WTC11 (cell line): ENCODE measurements at regions not wholly inside any gene's neighbourhood (a gene's known extent, or its start where the extent isn't known, plus 50 kb on each side); places are given as distances from the start of the nearest gene placed in this dataset.

Source experiments
- ATAC-seq: fragments of 200-7000 bp; cut with Tn5 transposase; 2 replicates; pipeline ENCODE4 v1.10.0; 2021; ENCODE audit warnings: mild to moderate bottlenecking, moderate library complexity
- CTCF ChIA-PET: fragments of 300-600 bp; sonication (Branson Sonifier 250); formaldehyde crosslinking; loops from one replicate; lab custom pipeline; 2021; ENCODE audit warnings: antibody characterized with exemption; lab: Charles Lee
- POLR2A ChIA-PET: fragments of 350-600 bp; sonication (Branson Sonifier 250); formaldehyde crosslinking; loops from one replicate; lab custom pipeline; 2021; ENCODE audit warnings: antibody characterized with exemption; lab: Charles Lee
- DNase-seq: peaks from one replicate; pipeline ENCODE4 v3.0.0; 2021; ENCODE audit warnings: low spot score
- H3K27ac Mint-ChIP-seq: 2 replicates; pipeline ENCODE4 v1.8.0; 2021; ENCODE audit warnings: mixed read lengths
- H3K27me3 Mint-ChIP-seq: 2 replicates; pipeline ENCODE4 v1.8.0; 2021; ENCODE audit warnings: low read depth, mild to moderate bottlenecking, moderate library complexity, mixed read lengths
- H3K36me3 Mint-ChIP-seq: 2 replicates; pipeline ENCODE4 v1.8.0; 2021; ENCODE audit warnings: mixed read lengths
- H3K4me1 Mint-ChIP-seq: 2 replicates; pipeline ENCODE4 v1.8.0; 2022; ENCODE audit warnings: mixed read lengths
- H3K4me3 Mint-ChIP-seq: 2 replicates; pipeline ENCODE4 v1.8.0; 2021; ENCODE audit warnings: mild to moderate bottlenecking, moderate library complexity, mixed read lengths
- H3K9me3 Mint-ChIP-seq: 2 replicates; pipeline ENCODE4 v1.8.0; 2021; ENCODE audit warnings: mixed read lengths
- ATF1 ChIP-seq: sonication (generic); formaldehyde crosslinking; IDR thresholded peaks from 2 replicates; pipeline ENCODE4 v1.8.1; 2023; ENCODE audit warnings: mild to moderate bottlenecking, moderate library complexity, missing genetic modification reagents
- ATF2 ChIP-seq: sonication (generic); formaldehyde crosslinking; IDR thresholded peaks from 2 replicates; pipeline ENCODE4 v1.8.1; 2022; ENCODE audit warnings: low read depth, missing genetic modification reagents, borderline replicate concordance
- CREB1 ChIP-seq: sonication (generic); formaldehyde crosslinking; IDR thresholded peaks from 2 replicates; pipeline ENCODE4 v1.8.0; 2023; ENCODE audit warnings: mild to moderate bottlenecking, missing genetic modification reagents
- HMGA2 ChIP-seq: fragments of 250-450 bp; sonication (Bioruptor Pico); IDR thresholded peaks from 2 replicates; pipeline ENCODE4 v1.4.0; 2021; ENCODE audit warnings: mild to moderate bottlenecking, moderate library complexity
- MLX ChIP-seq: sonication (generic); formaldehyde crosslinking; IDR thresholded peaks from 2 replicates; pipeline ENCODE4 v1.8.1; 2023; ENCODE audit warnings: mild to moderate bottlenecking, missing genetic modification reagents, moderate library complexity
- NR1H2 ChIP-seq: sonication (generic); formaldehyde crosslinking; IDR thresholded peaks from 2 replicates; pipeline ENCODE4 v1.9.0; 2021; ENCODE audit warnings: mild to moderate bottlenecking, moderate library complexity, missing genetic modification reagents
- NR2C2 ChIP-seq: sonication (generic); formaldehyde crosslinking; IDR thresholded peaks from 2 replicates; pipeline ENCODE4 v1.8.0; 2022; ENCODE audit warnings: mild to moderate bottlenecking, missing genetic modification reagents
- OVOL2 ChIP-seq: fragments of 250-450 bp; sonication (Bioruptor Pico); IDR thresholded peaks from 2 replicates; pipeline ENCODE4 v1.9.0; 2021; ENCODE audit warnings: mild to moderate bottlenecking, borderline replicate concordance
- PRRX2 ChIP-seq: fragments of 250-450 bp; sonication (Bioruptor Pico); IDR thresholded peaks from 2 replicates; pipeline ENCODE4 v1.8.0; 2021; ENCODE audit warnings: mild to moderate bottlenecking
- RORB ChIP-seq: fragments of 250-450 bp; sonication (Bioruptor Pico); IDR thresholded peaks from 2 replicates; pipeline ENCODE4 v1.9.0; 2021; ENCODE audit warnings: mild to moderate bottlenecking
- SMAD4 ChIP-seq: sonication (generic); formaldehyde crosslinking; IDR thresholded peaks from 2 replicates; pipeline ENCODE4 v1.8.0; 2022; ENCODE audit warnings: mild to moderate bottlenecking, missing genetic modification reagents
- SP1 ChIP-seq: sonication (generic); formaldehyde crosslinking; conservative IDR thresholded peaks from 2 replicates; pipeline ENCODE4 v1.8.1; 2022; ENCODE audit warnings: missing genetic modification reagents
- TEAD1 ChIP-seq: sonication (generic); formaldehyde crosslinking; IDR thresholded peaks from 2 replicates; pipeline ENCODE4 v1.8.0; 2022; ENCODE audit warnings: mild to moderate bottlenecking, missing genetic modification reagents
- ZBTB21 ChIP-seq: sonication (generic); formaldehyde crosslinking; IDR thresholded peaks from 2 replicates; pipeline ENCODE4 v1.8.1; 2023; ENCODE audit warnings: mild to moderate bottlenecking, missing genetic modification reagents, borderline replicate concordance
- TF ChIP-seq, protein P1 (sequence below): sonication (generic); formaldehyde crosslinking; IDR thresholded peaks from 2 replicates; pipeline ENCODE4 v1.8.1; 2022; ENCODE audit warnings: low read depth, mild to moderate bottlenecking, moderate library complexity, missing genetic modification reagents, borderline replicate concordance
- TF ChIP-seq, protein P2 (sequence below): sonication (generic); formaldehyde crosslinking; IDR thresholded peaks from 2 replicates; pipeline ENCODE4 v1.8.0; 2022; ENCODE audit warnings: missing genetic modification reagents
- TF ChIP-seq, protein P3 (sequence below): sonication (generic); formaldehyde crosslinking; IDR thresholded peaks from 2 replicates; pipeline ENCODE4 v1.8.0; 2023; ENCODE audit warnings: missing genetic modification reagents, mild to moderate bottlenecking, borderline replicate concordance

DNA sequence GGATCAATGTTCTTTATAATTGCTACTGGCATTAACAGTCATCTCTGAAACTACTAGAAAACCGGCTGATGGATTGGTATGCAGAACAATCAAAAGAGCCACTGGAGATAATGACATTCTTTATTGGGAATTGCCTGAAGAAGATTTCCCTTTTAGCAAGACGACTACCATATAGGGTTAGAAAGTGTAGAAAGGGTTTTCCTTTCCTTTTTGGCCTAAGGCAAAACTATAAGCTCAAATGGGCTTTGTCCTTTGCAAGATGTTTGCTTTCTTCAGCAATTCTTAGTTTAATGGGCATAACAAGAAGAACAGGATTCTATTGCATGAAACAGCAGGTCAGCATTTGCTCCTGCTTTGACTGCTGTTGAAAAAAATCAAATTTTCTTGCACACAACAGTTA is 214.2 kb upstream of the PCDH10 start:
- no peaks in the 10 kb centered on the region for H3K27me3 Mint-ChIP-seq
- TF ChIP-seq ATF1 (CRISPR knock-in tag), result no peak
- peaks cover 5% of the 10 kb centered on the region for H3K36me3 Mint-ChIP-seq
- H3K4me3 Mint-ChIP-seq, result no peak overlapping the region
- H3K27ac Mint-ChIP-seq, result peak overlapping the region; percentile 53
- peaks cover 6% of the 10 kb centered on the region for H3K9me3 Mint-ChIP-seq
- DNase-seq, result no peak
- ChIA-PET POLR2A (no interaction called here), CTCF (no interaction called here)
- ATAC-seq, result peak; percentile 57
- peaks cover 12% of the 10 kb centered on the region for H3K4me1 Mint-ChIP-seq

GRCh38 chr4:132955146-132955545 is 193.9 kb upstream of the PCDH10 start:
- no peak for DNase-seq
- CTCF ChIA-PET, result no interaction called here

GRCh38 chr4:132956962-132957361 is 192.1 kb upstream of the PCDH10 start:
- ChIA-PET POLR2A (no interaction called here), CTCF (interaction anchor here (1.3 kb wide), 1 partner anchor 190 kb away, joined by 3 read pairs; no protein-coding TSS in a partner anchor)
- DNase-seq (no peak), ATAC-seq (no peak)
- H3K27me3 Mint-ChIP-seq, result no peaks in the 10 kb centered on the region
- H3K9me3 Mint-ChIP-seq, result peaks cover 15% of the 10 kb centered on the region
- H3K4me3 Mint-ChIP-seq, result no peak overlapping the region
- H3K27ac Mint-ChIP-seq, result no peak overlapping the region
- H3K4me1 Mint-ChIP-seq, result peaks cover 24% of the 10 kb centered on the region
- H3K36me3 Mint-ChIP-seq, result peaks cover 13% of the 10 kb centered on the region
- TF ChIP-seq SP1 (CRISPR knock-in tag) (no peak), MLX (CRISPR knock-in tag) (no peak), OVOL2 (CRISPR knock-in tag) (no peak), HMGA2 (no peak), RORB (CRISPR knock-in tag) (no peak)
- TF ChIP-seq, protein P1, sequence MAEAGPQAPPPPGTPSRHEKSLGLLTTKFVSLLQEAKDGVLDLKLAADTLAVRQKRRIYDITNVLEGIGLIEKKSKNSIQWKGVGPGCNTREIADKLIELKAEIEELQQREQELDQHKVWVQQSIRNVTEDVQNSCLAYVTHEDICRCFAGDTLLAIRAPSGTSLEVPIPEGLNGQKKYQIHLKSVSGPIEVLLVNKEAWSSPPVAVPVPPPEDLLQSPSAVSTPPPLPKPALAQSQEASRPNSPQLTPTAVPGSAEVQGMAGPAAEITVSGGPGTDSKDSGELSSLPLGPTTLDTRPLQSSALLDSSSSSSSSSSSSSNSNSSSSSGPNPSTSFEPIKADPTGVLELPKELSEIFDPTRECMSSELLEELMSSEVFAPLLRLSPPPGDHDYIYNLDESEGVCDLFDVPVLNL, result no peak
- TF ChIP-seq, protein P2, sequence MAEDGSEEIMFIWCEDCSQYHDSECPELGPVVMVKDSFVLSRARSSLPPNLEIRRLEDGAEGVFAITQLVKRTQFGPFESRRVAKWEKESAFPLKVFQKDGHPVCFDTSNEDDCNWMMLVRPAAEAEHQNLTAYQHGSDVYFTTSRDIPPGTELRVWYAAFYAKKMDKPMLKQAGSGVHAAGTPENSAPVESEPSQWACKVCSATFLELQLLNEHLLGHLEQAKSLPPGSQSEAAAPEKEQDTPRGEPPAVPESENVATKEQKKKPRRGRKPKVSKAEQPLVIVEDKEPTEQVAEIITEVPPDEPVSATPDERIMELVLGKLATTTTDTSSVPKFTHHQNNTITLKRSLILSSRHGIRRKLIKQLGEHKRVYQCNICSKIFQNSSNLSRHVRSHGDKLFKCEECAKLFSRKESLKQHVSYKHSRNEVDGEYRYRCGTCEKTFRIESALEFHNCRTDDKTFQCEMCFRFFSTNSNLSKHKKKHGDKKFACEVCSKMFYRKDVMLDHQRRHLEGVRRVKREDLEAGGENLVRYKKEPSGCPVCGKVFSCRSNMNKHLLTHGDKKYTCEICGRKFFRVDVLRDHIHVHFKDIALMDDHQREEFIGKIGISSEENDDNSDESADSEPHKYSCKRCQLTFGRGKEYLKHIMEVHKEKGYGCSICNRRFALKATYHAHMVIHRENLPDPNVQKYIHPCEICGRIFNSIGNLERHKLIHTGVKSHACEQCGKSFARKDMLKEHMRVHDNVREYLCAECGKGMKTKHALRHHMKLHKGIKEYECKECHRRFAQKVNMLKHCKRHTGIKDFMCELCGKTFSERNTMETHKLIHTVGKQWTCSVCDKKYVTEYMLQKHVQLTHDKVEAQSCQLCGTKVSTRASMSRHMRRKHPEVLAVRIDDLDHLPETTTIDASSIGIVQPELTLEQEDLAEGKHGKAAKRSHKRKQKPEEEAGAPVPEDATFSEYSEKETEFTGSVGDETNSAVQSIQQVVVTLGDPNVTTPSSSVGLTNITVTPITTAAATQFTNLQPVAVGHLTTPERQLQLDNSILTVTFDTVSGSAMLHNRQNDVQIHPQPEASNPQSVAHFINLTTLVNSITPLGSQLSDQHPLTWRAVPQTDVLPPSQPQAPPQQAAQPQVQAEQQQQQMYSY (CRISPR knock-in tag), result no peak

More at GRCh38 chr4:132955146-132955545, 193.9 kb upstream of the PCDH10 start:
- H3K27ac Mint-ChIP-seq, result no peak overlapping the region
- H3K9me3 Mint-ChIP-seq, result peaks cover 21% of the 10 kb centered on the region
- no peaks in the 10 kb centered on the region for H3K27me3 Mint-ChIP-seq
- ATAC-seq, result no peak; the same call in 1 of the 2 replicates
- TF ChIP-seq, protein P1, result no peak
- no peak for TF ChIP-seq CREB1 (CRISPR knock-in tag)
- TF ChIP-seq PRRX2 (CRISPR knock-in tag), result no peak
- no peak for TF ChIP-seq SMAD4 (CRISPR knock-in tag)
- TF ChIP-seq ATF2 (CRISPR knock-in tag), result no peak
- no peak for TF ChIP-seq ZBTB21 (CRISPR knock-in tag)
- TF ChIP-seq NR2C2 (CRISPR knock-in tag), result no peak
- TF ChIP-seq TEAD1, result no peak
- TF ChIP-seq NR1H2, result no peak
- TF ChIP-seq MLX (CRISPR knock-in tag), result no peak
- TF ChIP-seq, protein P3, sequence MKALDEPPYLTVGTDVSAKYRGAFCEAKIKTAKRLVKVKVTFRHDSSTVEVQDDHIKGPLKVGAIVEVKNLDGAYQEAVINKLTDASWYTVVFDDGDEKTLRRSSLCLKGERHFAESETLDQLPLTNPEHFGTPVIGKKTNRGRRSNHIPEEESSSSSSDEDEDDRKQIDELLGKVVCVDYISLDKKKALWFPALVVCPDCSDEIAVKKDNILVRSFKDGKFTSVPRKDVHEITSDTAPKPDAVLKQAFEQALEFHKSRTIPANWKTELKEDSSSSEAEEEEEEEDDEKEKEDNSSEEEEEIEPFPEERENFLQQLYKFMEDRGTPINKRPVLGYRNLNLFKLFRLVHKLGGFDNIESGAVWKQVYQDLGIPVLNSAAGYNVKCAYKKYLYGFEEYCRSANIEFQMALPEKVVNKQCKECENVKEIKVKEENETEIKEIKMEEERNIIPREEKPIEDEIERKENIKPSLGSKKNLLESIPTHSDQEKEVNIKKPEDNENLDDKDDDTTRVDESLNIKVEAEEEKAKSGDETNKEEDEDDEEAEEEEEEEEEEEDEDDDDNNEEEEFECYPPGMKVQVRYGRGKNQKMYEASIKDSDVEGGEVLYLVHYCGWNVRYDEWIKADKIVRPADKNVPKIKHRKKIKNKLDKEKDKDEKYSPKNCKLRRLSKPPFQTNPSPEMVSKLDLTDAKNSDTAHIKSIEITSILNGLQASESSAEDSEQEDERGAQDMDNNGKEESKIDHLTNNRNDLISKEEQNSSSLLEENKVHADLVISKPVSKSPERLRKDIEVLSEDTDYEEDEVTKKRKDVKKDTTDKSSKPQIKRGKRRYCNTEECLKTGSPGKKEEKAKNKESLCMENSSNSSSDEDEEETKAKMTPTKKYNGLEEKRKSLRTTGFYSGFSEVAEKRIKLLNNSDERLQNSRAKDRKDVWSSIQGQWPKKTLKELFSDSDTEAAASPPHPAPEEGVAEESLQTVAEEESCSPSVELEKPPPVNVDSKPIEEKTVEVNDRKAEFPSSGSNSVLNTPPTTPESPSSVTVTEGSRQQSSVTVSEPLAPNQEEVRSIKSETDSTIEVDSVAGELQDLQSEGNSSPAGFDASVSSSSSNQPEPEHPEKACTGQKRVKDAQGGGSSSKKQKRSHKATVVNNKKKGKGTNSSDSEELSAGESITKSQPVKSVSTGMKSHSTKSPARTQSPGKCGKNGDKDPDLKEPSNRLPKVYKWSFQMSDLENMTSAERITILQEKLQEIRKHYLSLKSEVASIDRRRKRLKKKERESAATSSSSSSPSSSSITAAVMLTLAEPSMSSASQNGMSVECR, result no peak
- TF ChIP-seq, all 79 proteins: peak for 0
- POLR2A ChIA-PET, result no interaction called here
- Mint-ChIP-seq H3K4me3 (no peak overlapping the region), H3K4me1 (peaks cover 24% of the 10 kb centered on the region), H3K36me3 (peaks cover 10% of the 10 kb centered on the region)
